ENCODE measurements at regions not wholly inside any gene's neighbourhood (a gene's known extent, or its start where the extent isn't known, plus 50 kb on each side); places are given as distances from the start of the nearest gene placed in this dataset.
"Not testable (repeated sequence)": the region's sequence is repeated elsewhere in the genome, so short reads cannot be mapped to it uniquely, and the experiment has no call there.

DNA sequence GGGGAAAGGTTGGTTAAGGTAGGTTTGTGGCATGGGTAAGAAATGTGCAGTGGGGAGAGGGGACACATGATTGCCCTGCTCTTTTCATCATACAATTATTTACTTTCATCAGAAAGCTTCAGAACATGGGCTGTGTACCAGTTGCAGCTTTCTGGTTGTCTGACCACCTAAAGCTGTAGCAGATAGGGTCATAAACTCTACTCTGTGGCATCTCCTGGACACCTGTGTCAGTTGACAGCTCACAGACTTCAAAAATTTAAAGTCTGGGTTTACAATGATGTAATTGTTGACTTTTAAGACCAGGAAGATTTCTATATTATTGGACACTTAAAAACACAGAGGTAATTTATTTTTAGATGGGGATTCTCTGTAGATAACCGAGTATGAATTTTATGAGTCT is 222.7 kb upstream of the PRR16 start:
- no peak for DNase-seq

DNA sequence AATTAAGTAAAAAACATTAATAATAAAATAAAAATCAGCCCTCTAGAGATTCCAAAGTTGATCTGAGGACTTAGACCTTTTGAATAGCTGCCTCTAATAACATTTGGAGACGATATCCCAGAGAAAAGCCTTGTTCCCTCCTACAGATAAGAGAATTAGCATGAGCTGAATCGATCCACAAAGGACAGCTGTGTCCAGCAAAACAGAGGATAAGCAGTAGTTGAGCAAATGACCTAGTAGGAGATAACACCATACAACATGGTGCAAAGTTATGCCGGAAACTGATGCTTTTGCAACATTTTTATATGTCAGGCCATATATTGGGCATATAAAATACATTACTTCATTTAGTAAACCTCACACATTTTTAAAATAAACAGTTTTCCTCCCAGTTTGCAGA is 212.2 kb upstream of the PRR16 start:
- no peak for DNase-seq

DNA sequence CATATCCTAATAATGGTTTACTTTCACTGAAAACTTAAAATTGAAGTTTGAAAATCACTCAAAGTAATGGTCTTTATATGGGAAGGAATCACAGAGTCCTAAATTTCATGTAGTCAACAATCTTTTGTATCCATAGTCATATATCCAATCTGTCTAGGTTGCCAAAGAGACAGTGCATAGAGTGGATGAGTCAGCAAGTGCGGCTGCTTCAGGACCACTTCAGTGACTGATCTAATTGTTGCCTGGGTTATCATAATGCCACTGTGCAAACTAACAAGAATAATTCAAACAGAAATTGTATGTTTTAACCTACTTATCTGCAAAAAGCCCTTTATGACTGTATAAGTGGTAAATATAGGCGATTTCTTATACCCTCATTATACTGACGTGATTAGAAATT is 211.3 kb upstream of the PRR16 start:
- DNase-seq, result no peak

DNA sequence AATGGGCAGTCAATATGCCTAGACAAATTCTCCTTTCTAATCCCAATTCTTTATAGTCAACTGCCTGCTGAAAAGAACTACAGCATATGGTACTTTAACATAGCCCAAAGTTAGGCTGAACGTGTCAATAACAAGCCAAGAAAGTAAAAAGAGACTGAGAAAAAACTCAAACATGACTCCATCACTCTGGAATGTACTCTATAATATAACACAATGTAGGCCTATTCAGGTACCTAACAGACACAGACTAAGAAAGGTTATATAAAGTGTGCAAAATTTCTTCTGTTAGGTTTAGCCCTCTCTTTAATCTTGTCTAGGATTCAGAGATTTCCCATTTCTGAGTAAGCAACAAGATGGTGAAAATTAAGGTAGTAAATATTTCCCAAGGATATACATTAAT is 209.7 kb upstream of the PRR16 start:
- DNase-seq, result no peak

DNA sequence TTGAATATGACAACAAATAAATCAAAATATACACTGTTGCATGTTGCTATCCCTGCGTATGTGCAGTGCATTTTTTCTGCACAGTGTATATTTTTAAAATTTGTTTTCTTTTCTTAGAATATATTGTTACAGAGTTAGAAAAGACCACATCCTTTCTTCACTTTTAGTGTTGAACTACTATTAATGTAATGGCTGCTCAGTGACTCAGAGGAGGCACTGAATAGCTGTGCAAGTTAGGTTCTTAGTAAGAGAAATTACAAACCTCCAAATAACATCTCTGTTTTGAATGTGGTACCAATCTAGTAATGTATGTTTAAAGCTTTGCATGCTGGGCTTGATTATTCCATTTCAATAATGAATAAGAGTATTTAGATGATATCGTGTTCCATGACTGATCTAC is 208.9 kb upstream of the PRR16 start:
- no peak for DNase-seq

DNA sequence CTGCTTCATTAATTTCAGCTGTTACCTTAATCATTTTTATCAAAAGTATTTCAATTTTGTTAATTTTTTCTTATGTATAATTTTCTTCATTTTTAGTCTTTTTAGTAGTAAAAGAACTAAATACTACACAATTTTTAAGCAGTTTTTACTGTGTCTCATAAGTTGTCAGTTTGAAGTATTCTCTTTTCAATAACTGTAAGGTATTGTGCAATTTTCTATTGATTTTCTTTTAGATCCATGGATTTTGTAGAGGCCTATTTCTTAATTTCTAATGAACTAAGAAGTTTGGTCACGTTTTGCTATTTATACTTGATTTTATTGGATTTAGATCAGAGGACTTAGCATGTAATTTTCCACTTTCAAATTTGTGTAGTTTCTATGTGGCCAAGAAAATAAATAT is 207.7 kb upstream of the PRR16 start:
- no peak for DNase-seq

DNA sequence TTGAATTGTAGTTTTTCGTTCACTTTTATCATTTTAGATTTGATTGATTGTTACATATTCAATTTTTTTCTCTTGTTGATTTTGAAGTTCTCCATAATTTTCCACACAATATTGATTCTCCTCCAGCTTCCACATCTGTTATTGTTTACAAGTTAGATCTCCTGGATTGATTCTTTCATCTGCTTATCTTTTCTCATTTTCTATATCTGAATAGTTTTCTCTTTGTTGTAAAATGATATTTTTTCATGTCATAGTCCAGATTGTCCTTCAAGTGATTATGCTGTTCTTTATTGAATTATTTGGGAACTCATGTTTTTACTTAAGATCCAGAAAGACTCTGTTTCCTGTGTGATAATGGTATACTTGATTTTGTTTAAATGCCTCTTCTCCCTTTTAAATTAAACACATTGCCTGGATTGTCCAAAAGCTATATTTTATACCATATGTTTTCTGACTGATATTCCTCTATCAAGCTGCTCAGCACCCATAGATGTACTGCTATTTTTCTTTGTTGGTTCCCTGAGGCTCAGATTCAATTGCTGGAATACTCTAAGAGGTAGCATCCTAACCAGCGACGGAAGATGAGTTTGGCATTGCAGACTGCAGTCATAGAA is 206.6 kb upstream of the PRR16 start:
- DNase-seq, result no peak

DNA sequence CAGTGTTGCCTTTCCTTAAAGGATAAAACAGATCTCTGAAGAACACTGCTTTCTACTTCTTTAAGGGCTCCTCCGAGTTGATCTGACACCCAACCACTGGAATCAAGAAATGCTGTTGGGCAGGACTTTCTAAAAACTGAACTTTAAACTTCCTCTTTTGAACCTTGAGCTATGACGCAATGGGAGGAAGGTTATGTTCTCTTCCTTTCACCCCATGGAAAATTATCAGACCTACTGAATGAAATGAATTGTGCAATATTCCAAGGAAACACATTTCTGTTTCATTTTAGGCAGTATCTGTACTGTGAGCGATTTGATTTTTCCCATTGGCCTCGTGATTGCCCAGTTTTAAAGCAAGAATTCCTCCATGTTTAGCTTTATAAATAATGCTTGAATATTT is 206.0 kb upstream of the PRR16 start:
- peak; percentile 76 to 96 (median 92) for DNase-seq

DNA sequence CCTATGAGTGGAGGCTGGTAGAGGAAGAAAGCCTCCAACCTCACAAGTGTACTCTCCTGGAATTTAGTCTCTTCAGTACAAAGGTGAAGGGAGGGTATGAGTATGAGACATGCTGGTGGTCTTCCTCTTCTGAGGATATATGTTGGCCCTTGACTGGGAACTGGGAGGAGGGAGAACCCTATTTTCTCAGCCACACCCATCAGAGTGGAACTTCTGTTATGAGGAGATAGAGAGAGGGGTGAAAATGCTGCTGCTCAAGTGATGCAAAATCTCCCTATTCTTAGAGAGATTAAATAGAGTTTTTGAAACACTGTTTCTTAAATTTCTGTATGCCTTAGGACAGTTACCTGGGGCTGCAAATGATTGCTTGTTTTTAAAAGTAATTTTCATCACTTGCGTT is 203.4 kb upstream of the PRR16 start:
- DNase-seq, result no peak

DNA sequence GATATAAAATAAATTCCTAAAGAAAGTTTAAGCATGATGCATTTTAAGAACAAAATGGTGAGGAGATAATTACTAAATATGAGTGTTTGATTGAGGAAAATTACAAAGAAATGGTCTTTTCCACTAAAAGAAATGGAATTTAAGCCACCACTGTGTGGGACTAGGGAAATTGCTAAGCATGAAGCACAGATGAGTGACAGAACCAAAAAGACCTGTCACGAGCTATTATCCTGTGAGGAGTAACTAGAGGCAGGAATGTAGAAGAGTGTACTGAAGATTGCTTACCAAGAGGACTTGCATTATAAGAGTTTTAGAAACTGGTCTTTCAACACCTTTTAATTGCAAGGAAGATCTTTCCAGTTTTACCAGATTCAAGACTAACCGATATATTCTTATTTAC is 193.6 kb upstream of the PRR16 start:
- DNase-seq, result no peak

DNA sequence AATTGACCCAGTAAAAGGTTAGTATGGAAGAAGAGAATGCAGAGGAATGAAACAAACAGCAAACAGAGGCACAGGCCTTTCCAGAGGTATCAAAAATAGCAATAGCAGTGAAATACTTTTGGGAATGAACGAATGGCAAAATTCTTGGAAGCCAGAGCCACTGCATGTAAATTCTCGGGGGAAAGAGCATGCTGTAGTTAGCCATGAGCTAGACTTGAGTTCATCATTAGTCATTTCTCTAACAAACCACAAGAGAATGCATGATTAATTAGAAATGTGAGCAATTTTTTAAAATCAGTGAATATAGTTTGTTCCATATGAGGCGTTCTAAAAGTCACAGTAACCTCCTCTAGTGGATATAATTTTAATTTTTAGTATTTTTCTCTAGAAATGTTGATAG is 170.3 kb upstream of the PRR16 start:
- DNase-seq, result peak in 2 of 3 donors; percentile 20 to 39

DNA sequence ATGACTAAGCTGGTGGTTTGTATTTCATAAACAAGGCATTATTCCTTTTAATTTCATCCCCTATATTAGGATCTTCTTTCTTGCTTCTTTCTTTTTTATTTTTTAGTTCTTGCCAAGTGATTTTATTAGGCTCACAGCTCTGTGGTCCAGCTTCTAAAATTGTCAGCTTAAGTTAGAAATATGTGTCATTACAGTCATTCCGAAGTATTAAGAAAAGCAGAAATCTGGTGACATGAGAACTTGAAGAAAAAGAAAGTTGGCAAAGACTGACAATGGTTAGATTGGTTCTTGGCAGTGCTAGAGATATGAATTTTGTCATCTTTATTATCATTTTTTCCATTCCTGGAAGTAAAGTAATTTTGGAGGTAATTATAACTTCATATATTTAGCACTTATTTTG is 166.5 kb upstream of the PRR16 start:
- DNase-seq, result no peak

DNA sequence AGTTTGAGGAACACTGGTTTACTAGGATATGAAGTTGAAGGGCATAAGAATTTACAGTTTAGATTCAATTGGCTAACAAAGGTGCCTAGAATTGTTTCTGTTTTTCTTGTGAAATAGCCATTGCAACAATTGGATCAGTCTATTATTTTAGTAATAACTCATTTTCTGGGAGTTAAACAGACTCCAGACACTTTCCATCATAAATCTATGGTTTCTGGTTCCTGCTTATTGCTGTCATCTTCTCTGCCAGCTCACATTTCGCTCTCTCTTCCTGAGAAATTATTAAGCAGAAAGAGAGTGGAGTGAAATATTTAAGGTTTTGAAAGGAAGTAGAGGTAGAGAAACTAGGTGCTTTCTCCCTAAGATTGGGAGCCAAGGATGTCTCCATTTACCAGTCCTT is 165.1 kb upstream of the PRR16 start:
- no peak for DNase-seq

DNA sequence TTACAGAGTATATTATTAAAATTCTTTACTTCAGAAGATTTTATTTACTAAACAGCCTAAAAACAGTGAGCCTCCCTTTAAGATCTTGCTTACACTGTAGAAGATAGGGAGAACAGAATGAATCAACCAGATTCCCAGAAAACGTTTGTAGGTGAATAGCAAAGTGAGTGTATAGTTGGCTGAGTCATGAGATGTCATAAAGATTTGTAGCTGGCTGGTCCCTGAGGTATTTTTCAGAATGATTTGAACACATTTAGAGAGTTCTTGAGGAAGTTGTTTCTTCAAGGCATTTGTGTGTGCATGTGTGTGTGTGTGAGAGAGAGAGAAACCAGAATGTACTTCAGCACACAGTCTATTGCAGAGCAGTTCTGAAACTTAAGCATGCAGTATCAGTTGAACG is 159.4 kb upstream of the PRR16 start:
- DNase-seq, result no peak

DNA sequence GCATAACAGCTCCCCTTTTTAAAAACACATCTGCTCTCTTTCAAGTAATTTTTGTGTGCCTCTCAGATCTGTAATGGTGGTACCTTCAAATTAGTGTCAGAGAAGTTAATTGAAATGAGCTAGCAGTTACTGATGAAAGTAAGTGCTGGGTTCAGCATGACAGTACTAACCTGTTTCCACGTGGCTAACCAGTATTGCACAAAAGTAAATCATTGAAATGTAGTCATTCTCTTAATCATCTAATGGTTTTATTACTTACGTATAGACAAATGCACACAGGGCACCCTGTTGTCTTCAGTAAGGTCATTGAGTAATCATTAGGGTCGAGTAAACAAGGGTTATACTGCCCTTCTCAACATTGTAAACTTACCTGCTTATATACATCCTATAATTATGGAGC is 157.8 kb upstream of the PRR16 start:
- no peak for DNase-seq

DNA sequence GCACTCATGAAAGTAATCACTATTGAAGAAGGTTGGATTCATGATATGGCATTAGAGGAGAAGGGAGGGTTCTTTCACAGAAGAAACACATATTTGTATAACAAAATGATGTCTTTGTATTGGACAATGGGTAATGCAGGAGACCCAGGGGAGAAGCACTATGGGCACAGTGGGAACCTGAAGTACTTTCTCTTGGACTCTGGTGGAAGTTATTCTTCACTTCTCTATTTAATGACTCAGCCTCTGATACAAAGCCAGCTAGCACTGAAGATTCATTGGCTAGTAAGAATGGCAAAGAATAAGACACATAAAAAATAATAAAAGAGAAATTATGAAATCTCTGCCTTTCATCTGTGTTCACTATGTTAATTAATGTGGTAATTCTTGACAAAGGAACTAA is 149.9 kb upstream of the PRR16 start:
- DNase-seq, result peak in 2 of 3 donors; percentile 2 to 29

DNA sequence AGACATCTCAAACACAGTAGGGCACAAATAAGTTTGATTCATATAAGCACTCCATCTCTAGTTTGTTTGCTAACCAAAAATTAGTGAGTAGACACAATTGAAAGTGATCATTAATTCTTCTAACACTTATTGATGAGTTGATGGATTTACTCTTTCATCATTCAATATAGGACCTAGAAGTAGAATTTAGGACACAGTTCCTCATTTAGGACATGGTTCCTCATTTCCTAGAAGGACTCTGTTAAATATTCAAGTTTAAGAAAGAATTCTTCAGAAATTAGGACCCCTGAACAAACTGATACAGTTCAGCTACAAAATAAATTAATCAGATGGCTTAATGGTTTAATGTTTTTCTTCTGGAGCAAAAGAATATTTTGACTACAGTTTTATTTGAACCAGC is 143.5 kb upstream of the PRR16 start:
- DNase-seq, result peak; percentile 2 to 52 (median 28)

DNA sequence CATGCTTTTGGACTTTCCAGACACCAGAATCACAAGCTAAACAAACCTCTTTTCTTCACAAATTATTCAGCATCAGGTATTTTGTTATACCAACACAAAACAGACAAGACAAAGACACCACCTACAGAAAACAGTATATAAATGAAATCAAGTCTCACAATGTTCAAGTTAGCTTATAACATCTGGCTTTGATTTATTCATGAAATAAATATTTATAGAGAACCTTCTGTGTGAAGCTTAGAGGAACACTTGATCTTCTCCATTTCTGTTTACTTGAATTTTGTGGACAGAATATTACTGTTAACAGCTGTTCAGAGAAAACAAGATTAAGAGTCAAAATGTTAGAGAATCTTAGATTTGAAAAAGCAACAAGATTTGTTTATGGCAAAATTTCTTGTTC is 137.4 kb upstream of the PRR16 start:
- DNase-seq, result no peak

DNA sequence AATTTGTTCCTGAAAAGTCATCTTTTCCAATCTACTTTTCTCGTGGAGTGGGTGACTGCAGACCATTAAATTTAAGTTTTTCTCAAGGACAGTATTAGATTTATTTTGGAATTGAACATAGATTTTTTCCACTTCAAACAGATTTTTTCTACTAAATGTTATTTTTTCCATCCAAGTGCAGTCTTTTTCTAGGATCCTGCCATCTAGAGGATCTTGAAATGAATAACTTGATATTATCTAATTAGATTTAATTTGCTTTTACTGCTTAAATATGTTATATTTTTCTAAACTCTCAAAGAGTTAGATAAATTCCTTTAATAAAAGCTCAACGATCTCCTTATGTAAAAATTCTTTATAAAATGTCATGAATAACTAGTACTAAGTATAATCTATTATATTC is 136.9 kb upstream of the PRR16 start:
- peak in 1 of 3 donors; percentile 10 for DNase-seq

DNA sequence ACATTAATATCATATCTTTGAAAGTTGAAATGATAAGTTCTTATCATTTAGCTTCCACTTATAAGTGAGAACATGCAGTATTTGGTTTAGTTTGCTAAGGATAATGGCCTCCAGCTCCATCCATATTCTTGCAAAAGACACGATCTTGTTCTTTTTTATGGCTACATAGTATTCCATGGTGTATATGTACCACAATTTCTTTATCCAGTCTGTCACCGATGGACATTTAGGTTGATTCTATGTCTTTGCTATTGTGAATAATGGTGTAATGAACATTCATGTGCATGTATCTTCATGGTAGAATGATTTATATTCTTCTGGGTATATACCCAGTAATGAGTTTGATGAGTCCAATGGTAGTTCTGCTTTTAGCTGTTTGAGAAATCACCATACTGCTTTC is 135.0 kb upstream of the PRR16 start:
- no peak for DNase-seq

DNA sequence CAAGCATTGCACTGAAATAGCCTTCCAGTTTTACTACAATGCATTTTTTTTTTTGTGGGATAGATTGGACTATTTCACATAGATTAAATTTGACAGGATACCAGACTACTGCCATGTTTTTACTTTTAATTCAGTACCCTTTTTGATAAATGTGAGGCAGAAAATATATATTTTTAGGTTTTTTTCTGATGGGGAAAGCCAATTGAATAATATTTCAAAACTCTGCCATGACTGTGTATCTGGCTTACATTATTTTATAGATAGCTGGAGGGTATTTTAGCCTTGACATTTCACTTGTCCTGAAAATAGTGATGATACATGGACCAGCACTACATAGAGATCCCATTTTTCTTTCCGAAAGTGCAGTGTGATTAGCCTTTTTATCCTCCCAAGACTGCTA is 133.5 kb upstream of the PRR16 start:
- no peak for DNase-seq

DNA sequence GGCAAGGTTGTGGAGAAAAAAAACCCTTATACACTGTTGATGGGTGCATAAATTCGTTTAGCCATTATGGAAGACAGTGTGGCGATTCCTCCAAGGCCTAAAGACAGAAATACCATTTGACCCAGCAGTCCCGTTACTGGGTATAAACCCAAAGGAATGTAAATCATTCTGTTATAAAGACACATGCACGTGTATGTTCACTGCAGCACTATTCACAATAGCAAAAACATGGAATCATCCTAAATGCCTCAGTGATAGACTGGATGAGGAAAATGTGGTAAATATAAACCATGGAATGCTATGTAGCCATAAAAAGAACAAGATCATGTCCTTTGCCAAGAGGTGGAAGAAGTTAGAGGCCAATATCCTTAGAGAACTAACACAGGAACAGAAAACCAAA is 119.9 kb upstream of the PRR16 start:
- no peak for DNase-seq

DNA sequence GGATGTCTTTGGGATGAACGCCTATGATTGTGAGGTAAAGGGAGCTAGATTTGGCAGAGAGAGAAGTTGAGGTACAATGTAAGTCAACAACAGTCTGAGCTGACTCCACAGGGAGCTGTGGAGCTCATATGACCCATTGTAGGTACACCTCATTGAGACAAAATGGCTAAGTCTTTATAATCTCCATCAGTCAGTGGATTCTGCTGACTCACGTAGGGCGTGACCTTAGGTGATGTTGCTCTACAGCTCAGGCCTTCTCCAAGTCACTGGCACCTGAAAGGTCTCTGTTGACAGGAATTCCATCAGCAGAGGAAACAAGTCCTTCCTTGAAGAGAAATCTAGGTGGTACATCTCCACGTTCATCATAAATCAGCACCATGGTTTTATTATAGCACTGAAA is 118.2 kb upstream of the PRR16 start:
- DNase-seq, result no peak

DNA sequence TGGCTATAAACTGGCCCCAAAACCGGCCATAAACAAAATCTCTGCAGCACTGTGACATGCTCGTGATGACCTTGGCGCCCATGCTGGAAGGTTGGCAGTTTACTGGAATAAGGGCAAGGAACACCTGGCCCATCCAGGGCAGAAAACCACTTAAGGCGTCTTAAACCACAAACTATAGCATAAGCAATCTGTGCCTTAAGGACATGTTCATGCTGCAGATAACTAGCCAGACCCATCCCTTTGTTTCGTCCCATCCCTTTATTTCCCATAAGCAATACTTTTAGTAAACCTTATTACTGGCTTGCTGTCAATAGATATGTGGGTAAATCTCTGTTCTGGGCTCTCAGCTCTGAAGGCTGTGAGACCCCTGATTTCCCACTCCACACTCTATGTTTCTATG is 113.0 kb upstream of the PRR16 start:
- not testable (repeated sequence) for DNase-seq

DNA sequence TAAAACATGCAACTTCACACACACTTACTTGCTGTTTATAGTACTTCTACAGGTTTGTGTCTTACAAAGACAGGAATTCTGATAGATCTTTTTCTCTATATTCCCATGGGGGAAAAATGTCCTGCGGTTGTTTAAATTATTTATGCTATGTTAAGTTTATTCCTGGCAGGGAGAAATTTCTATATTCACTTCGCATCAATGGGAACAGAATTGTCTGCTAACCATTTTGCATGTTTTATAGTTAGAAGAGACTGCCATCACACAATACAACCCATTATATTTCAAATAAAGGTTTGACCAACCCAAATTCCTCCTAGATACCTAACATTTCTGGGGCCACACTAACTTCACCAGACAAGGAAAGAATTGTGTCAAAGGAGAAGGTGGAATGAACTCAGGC is 110.0 kb upstream of the PRR16 start:
- DNase-seq, result no peak

DNA sequence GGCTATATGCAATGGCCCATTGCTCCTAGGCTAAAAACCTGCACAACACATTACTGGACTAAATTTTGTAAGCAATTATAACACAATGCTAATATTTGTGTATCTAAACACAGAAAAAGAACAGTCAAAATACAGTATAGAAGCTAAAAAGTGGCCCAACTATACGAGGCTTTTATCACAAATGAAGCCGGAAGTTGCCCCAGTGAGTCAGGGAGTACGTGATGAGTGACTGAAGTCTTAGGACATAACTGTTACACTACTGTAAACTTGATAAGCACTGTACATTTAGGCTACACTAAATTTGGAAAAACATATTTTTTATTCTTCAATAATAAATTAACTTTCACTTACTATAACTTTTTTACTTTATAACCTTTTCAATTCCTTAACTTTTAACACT is 105.2 kb upstream of the PRR16 start:
- DNase-seq, result no peak
